SK-MEL-5 (cell line): ENCODE measurements at regions not wholly inside any gene's neighbourhood (a gene's known extent, or its start where the extent isn't known, plus 50 kb on each side); places are given as distances from the start of the nearest gene placed in this dataset.
"Not testable (repeated sequence)": the region's sequence is repeated elsewhere in the genome, so short reads cannot be mapped to it uniquely, and the experiment has no call there.

ENCODE experiments used
- DNase-seq: peaks from one replicate; pipeline ENCODE4 v3.0.0-alpha.2; 2016; ENCODE audit warnings: low read depth, low spot score
- in situ Hi-C: cut with HindIII; loops from 2 replicates; pipeline ENCODE4 v1.10.0; 2016; ENCODE audit warnings: low sequenced_read_pairs, high pct_unique_total_duplicates, low pct_unique_long_range_greater_than_20kb

GRCh38 chr6:111925296-111925695 is 52.0 kb upstream of the FYN start:
- no peak for DNase-seq
- in situ Hi-C loops = no loop called here

- in situ Hi-C loops = no loop called here
- DNase-seq = no peak
Measured at GRCh38 chr6:111926731-111927302, 53.6 kb upstream of the FYN start.

- no peak for DNase-seq
- in situ Hi-C loops = no loop called here
Measured at GRCh38 chr6:111927321-111927720, 54.1 kb upstream of the FYN start.

- no peak for DNase-seq
Measured at GRCh38 chr6:111928139-111928538, 54.9 kb upstream of the FYN start.

GRCh38 chr6:111934611-111935010 is 61.4 kb upstream of the FYN start:
- in situ Hi-C loops, DNase-seq: not testable (repeated sequence)

More at GRCh38 chr6:111928139-111928538, 54.9 kb upstream of the FYN start:
- in situ Hi-C loops = no loop called here

GRCh38 chr6:111936718-111937117 is 63.5 kb upstream of the FYN start:
- in situ Hi-C loops = no loop called here
- no peak for DNase-seq

- in situ Hi-C loops = no loop called here
Measured at GRCh38 chr6:111938710-111939109, 65.5 kb upstream of the FYN start.

GRCh38 chr6:111939902-111940301 is 66.7 kb upstream of the FYN start:
- DNase-seq = no peak
- in situ Hi-C loops = no loop called here

More at GRCh38 chr6:111938710-111939109, 65.5 kb upstream of the FYN start:
- DNase-seq = no peak

- in situ Hi-C loops = no loop called here
- no peak for DNase-seq
Measured at GRCh38 chr6:111940801-111941200, 67.5 kb upstream of the FYN start.

- in situ Hi-C loops = no loop called here
- DNase-seq = no peak
Measured at GRCh38 chr6:111941686-111942330, 68.6 kb upstream of the FYN start.

GRCh38 chr6:111942561-111942960 is 69.3 kb upstream of the FYN start:
- in situ Hi-C loops = no loop called here
- no peak for DNase-seq

- DNase-seq = no peak
- in situ Hi-C loops = no loop called here
Measured at GRCh38 chr6:111943266-111943665, 70.0 kb upstream of the FYN start.

GRCh38 chr6:111943726-111944125 is 70.5 kb upstream of the FYN start:
- DNase-seq = no peak
- in situ Hi-C loops = no loop called here

GRCh38 chr6:111944541-111944940 is 71.3 kb upstream of the FYN start:
- in situ Hi-C loops = no loop called here

GRCh38 chr6:111949546-111949945 is 76.3 kb upstream of the FYN start:
- peak; percentile 9 for DNase-seq
- in situ Hi-C loops = no loop called here

More at GRCh38 chr6:111944541-111944940, 71.3 kb upstream of the FYN start:
- no peak for DNase-seq

- in situ Hi-C loops, DNase-seq: not testable (repeated sequence)
Measured at GRCh38 chr6:111949984-111950383, 76.7 kb upstream of the FYN start.

- no peak for DNase-seq
- in situ Hi-C loops = no loop called here
Measured at GRCh38 chr6:111950661-111951496, 77.6 kb upstream of the FYN start.

- no peak for DNase-seq
- in situ Hi-C loops = no loop called here
Measured at GRCh38 chr6:111951497-111952085, 78.3 kb upstream of the FYN start.
